Breast epithelium (tissue), 3 donors: ENCODE measurements at regions not wholly inside any gene's neighbourhood (a gene's known extent, or its start where the extent isn't known, plus 50 kb on each side); places are given as distances from the start of the nearest gene placed in this dataset.

Experiments
- CTCF ChIP-seq, 3 donors: fragments of 450-650 bp; IDR thresholded peaks; one replicate each; pipeline ENCODE4 v1.5.1; 2016 to 2017; ENCODE audit warnings: antibody characterized with exemption in 3 of 3, mild to moderate bottlenecking in 3 of 3, moderate library complexity in 3 of 3
- POLR2A ChIP-seq: fragments of 450-650 bp; IDR thresholded peaks from one replicate; pipeline ENCODE4 v1.6.1; 2016; ENCODE audit warnings: antibody characterized with exemption, mild to moderate bottlenecking, moderate library complexity
- POLR2AphosphoS5 ChIP-seq, 3 donors: sonication (generic); formaldehyde crosslinking; IDR thresholded peaks; one replicate each; pipeline ENCODE4 v1.6.1; 2017; ENCODE audit warnings: antibody characterized with exemption in 3 of 3

GRCh38 chr21:27683292-27683691 is 716.4 kb upstream of the ADAMTS5 start:
- TF ChIP-seq CTCF (IDR thresholded peaks at IDR 0.05) (no peak), POLR2AphosphoS5 (IDR thresholded peaks at IDR 0.05) (no peak), POLR2A (no peak)
